HepG2 (cell line): ENCODE measurements at regions not wholly inside any gene's neighbourhood (a gene's known extent, or its start where the extent isn't known, plus 50 kb on each side); places are given as distances from the start of the nearest gene placed in this dataset.

Experiments used
- ASH2L ChIP-seq: fragments of 300-600, 200-600 bp; sonication (generic); IDR thresholded peaks from 2 replicates; pipeline ENCODE4 v1.7.0; 2017; ENCODE audit warnings: low read depth, mild to moderate bottlenecking, moderate library complexity, mixed read lengths, low read length; ENCODE audit not compliant: insufficient read length
- EZH2 ChIP-seq: conservative IDR thresholded peaks from 2 replicates; pipeline ENCODE4 v1.6.1; 2012; ENCODE audit warnings: mild to moderate bottlenecking, low read depth, low read length, moderate library complexity
- HMG20A ChIP-seq: IDR thresholded peaks from 2 replicates; pipeline ENCODE4 v1.6.1; 2016; ENCODE audit warnings: borderline replicate concordance
- HNF4G ChIP-seq, 2 experiments: sonication (generic) in 1 of 2; formaldehyde crosslinking in 1 of 2; IDR thresholded peaks; 2 replicates each; pipeline versions ENCODE4 v1.4.0 to v1.6.1; 2011 to 2020; ENCODE audit warnings: borderline replicate concordance in 2 of 2, low read depth in 2 of 2, mild to moderate bottlenecking in 2 of 2, low read length in 1 of 2, missing genetic modification reagents in 1 of 2, moderate library complexity in 1 of 2
- ISX ChIP-seq: sonication (generic); formaldehyde crosslinking; conservative IDR thresholded peaks from 2 replicates; pipeline ENCODE4 v1.5.0; 2020; ENCODE audit warnings: missing genetic modification reagents
- MAZ ChIP-seq, 2 experiments: sonication (generic) in 1 of 2; formaldehyde crosslinking in 1 of 2; IDR thresholded peaks; 2 replicates each; pipeline versions ENCODE4 v1.5.0 to v1.6.1; 2012 to 2020; ENCODE audit warnings: low read depth in 2 of 2, mild to moderate bottlenecking in 2 of 2, borderline replicate concordance in 1 of 2, improper control_type of control experiment in 1 of 2, low read length in 1 of 2, missing genetic modification reagents in 1 of 2, moderate library complexity in 1 of 2
- MXI1 ChIP-seq: IDR thresholded peaks from 3 replicates; pipeline ENCODE4 v1.6.1; 2012; ENCODE audit warnings: low read depth, low read length, inconsistent platforms, borderline replicate concordance
- NR3C1 ChIP-seq: sonication (generic); formaldehyde crosslinking; IDR thresholded peaks from 2 replicates; pipeline ENCODE4 v1.4.0; 2020; ENCODE audit warnings: missing genetic modification reagents
- ZNF782 ChIP-seq: sonication (generic); formaldehyde crosslinking; IDR thresholded peaks from 2 replicates; pipeline ENCODE4 v1.4.0; 2020; ENCODE audit warnings: missing genetic modification reagents, mild to moderate bottlenecking, borderline replicate concordance
- TF ChIP-seq, protein P1 (sequence below): sonication (generic); formaldehyde crosslinking; IDR thresholded peaks from 2 replicates; pipeline ENCODE4 v1.8.1; 2023; ENCODE audit warnings: missing genetic modification reagents, mild to moderate bottlenecking, borderline replicate concordance
- TF ChIP-seq, protein P2 (sequence below): sonication (generic); formaldehyde crosslinking; IDR thresholded peaks from 2 replicates; pipeline ENCODE4 v1.5.0; 2020; ENCODE audit warnings: mild to moderate bottlenecking, missing genetic modification reagents, moderate library complexity
- TF ChIP-seq, protein P3 (sequence below), 2 experiments: IDR thresholded peaks; 2 replicates each; pipeline ENCODE4 v1.6.1; 2011 to 2012; ENCODE audit warnings: low read length in 2 of 2, borderline replicate concordance in 1 of 2, low read depth in 1 of 2, mild to moderate bottlenecking in 1 of 2, moderate library complexity in 1 of 2

DNA sequence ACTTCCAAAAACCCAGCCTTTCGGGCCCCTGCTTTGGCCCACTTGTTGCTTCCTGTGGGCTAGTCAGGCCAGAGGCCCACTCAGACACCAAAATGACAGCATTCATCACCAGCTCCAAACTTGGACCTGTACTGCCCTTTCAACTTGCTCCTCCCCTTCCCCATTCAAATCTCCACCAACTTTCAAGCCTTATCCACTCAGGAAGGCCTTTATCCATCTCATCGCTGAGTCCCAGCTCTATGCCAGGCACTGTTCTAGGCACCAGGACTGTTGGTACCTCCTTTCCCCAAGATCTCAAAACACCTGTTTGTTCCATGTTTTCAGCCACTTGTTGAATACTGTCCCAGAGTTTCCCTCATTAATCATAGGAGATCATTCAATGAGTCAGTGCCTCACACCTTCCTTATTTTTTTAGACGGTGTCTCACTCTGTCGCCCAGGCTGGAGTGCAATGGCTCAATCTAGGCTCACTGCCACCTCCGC, 1011.4 kb downstream of the UQCRFS1 start:
- TF ChIP-seq, protein P1, sequence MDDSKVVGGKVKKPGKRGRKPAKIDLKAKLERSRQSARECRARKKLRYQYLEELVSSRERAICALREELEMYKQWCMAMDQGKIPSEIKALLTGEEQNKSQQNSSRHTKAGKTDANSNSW (CRISPR knock-in tag), result no peak
- TF ChIP-seq ZNF782 (CRISPR knock-in tag), result no peak
- TF ChIP-seq, protein P2, sequence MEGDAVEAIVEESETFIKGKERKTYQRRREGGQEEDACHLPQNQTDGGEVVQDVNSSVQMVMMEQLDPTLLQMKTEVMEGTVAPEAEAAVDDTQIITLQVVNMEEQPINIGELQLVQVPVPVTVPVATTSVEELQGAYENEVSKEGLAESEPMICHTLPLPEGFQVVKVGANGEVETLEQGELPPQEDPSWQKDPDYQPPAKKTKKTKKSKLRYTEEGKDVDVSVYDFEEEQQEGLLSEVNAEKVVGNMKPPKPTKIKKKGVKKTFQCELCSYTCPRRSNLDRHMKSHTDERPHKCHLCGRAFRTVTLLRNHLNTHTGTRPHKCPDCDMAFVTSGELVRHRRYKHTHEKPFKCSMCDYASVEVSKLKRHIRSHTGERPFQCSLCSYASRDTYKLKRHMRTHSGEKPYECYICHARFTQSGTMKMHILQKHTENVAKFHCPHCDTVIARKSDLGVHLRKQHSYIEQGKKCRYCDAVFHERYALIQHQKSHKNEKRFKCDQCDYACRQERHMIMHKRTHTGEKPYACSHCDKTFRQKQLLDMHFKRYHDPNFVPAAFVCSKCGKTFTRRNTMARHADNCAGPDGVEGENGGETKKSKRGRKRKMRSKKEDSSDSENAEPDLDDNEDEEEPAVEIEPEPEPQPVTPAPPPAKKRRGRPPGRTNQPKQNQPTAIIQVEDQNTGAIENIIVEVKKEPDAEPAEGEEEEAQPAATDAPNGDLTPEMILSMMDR (CRISPR knock-in tag), result no peak
- no peak for TF ChIP-seq MXI1
- no peak for TF ChIP-seq ASH2L
- no peak for TF ChIP-seq HNF4G (IDR thresholded peaks at IDR 0.05; ENCODE audit: borderline replicate concordance, low read depth, low read length)
- no peak for TF ChIP-seq HNF4G (CRISPR knock-in tag; IDR thresholded peaks at IDR 0.05; ENCODE audit: borderline replicate concordance, low read depth)
- no peak for TF ChIP-seq ISX (CRISPR knock-in tag)
- no peak for TF ChIP-seq MAZ (IDR thresholded peaks at IDR 0.05; ENCODE audit: borderline replicate concordance, low read depth, low read length)
- no peak for TF ChIP-seq MAZ (CRISPR knock-in tag; IDR thresholded peaks at IDR 0.05; ENCODE audit: low read depth)
- TF ChIP-seq HMG20A (CRISPR knock-in tag), result no peak
- TF ChIP-seq NR3C1 (CRISPR knock-in tag), result no peak
- TF ChIP-seq, protein P3, sequence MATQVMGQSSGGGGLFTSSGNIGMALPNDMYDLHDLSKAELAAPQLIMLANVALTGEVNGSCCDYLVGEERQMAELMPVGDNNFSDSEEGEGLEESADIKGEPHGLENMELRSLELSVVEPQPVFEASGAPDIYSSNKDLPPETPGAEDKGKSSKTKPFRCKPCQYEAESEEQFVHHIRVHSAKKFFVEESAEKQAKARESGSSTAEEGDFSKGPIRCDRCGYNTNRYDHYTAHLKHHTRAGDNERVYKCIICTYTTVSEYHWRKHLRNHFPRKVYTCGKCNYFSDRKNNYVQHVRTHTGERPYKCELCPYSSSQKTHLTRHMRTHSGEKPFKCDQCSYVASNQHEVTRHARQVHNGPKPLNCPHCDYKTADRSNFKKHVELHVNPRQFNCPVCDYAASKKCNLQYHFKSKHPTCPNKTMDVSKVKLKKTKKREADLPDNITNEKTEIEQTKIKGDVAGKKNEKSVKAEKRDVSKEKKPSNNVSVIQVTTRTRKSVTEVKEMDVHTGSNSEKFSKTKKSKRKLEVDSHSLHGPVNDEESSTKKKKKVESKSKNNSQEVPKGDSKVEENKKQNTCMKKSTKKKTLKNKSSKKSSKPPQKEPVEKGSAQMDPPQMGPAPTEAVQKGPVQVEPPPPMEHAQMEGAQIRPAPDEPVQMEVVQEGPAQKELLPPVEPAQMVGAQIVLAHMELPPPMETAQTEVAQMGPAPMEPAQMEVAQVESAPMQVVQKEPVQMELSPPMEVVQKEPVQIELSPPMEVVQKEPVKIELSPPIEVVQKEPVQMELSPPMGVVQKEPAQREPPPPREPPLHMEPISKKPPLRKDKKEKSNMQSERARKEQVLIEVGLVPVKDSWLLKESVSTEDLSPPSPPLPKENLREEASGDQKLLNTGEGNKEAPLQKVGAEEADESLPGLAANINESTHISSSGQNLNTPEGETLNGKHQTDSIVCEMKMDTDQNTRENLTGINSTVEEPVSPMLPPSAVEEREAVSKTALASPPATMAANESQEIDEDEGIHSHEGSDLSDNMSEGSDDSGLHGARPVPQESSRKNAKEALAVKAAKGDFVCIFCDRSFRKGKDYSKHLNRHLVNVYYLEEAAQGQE (IDR thresholded peaks at IDR 0.05; ENCODE audit: borderline replicate concordance in 1 of 2, low read depth in 1 of 2, low read length in 2 of 2), result no peak
- TF ChIP-seq EZH2, result no peak
